Stimulated activated CD8-positive, alpha-beta memory T cell treated with anti-CD3 and anti-CD28 coated beads, Interleukin-15, amount 100 ng/mL, for 24 hours (primary cell): ENCODE measurements at regions not wholly inside any gene's neighbourhood (a gene's known extent, or its start where the extent isn't known, plus 50 kb on each side); places are given as distances from the start of the nearest gene placed in this dataset.
"Not testable (repeated sequence)": the region's sequence is repeated elsewhere in the genome, so short reads cannot be mapped to it uniquely, and the experiment has no call there.

ENCODE experiments used
- DNase-seq: peaks from one replicate; pipeline ENCODE4 v3.0.0-alpha.2; 2020; ENCODE audit warnings: low read depth

DNA sequence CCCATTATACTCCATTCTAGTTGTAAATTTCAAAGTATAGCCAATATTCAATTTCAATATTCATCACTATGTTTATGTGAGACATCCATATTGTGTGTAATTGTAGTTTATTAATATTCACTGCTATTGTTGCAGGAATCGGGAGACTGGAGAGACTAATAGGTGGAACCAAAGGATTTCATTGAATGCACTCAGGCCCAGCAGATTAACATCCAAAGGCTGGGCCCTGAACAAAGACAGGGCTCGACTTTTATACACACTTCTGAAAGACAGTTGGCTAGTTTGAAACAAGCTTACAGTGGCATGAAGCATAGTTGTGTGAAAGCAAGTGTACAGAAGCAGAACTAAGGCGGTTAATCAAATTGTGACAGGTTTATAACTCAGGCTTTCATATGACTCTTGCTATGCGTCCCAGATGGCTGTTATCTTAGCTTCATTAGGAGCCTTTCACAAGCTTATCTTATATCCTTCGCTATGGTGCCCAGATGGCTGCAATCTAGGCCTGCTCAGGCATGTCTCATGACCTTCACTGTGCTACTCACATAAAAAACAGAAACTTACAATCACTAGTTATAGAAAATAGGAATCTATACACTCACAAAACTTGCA, 1038.8 kb upstream of the EPHA6 start:
- no peak for DNase-seq

DNA sequence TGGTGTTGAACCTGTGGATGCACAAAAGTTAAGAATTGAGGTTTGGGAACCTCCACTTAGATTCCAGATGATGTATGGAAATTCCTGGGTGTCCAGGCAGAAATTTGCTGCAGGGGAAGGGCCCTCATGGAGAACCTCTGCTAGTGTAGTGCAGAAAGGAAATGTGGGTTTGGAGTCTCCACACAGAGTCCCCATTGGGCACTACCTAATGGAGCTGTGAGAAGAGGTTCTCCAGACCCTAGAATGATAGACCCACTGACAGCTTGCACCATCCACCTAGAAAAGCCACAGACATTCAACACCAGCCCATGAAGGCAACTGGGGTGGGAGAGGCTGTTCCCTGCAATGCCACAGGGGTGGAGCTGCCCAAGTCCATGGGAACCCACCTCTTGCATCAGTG, 1032.8 kb upstream of the EPHA6 start:
- DNase-seq: no peak

DNA sequence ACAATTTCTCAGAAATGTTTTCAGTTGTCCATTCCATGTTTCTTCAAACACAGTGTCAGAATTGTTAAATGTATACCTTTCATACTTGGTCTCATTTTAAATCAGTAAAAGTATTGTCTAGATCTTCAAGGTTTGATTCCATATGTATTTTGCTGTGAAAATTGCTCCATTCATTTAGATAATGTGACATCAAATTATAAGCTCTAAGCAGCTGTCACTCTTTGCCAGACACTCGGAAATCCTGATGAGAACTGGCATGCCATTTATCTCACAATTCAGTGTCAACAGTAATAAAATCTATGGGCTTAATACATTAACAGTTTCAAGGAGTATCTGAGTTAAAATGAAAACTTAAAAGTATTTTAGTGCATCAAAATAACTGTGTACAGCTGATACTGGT, 1025.3 kb upstream of the EPHA6 start:
- no peak for DNase-seq

DNA sequence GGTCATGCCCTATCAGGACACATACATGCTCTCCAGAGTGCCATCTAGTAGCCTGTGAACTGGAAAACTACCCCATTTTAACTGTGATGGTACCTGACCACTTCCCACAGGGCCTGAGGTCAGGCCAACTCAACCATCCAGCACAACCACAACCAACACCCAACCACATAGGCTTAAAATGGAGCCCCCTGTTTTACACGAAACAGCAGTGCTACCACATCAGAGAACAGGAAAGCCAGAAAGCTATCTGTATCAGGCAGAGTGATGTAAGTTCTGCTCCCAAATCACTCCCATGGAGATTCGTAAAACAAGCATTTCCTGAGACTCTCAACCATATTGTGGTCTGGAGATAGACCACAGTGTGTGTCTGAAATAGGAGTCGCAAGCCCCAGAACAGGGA, 1017.3 kb upstream of the EPHA6 start:
- DNase-seq: no peak

DNA sequence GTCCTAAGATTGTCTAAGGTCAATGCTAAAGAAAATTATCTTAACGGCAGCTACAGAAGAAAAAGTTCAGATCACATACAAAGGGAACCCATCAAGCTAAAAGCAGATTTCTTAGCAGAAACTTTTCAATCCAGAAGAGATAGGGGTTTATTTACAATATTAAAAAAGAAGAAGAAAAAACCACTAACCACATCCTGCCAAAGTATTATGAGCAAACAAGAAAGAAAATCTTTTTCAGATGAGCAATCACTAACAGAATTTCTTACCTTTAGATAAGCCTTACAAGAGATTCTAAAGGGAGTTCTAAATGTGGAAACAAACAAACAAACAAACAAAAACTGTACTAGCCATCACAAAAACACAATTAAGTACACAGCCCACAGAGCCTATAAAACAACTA, 1015.8 kb upstream of the EPHA6 start:
- DNase-seq: no peak

DNA sequence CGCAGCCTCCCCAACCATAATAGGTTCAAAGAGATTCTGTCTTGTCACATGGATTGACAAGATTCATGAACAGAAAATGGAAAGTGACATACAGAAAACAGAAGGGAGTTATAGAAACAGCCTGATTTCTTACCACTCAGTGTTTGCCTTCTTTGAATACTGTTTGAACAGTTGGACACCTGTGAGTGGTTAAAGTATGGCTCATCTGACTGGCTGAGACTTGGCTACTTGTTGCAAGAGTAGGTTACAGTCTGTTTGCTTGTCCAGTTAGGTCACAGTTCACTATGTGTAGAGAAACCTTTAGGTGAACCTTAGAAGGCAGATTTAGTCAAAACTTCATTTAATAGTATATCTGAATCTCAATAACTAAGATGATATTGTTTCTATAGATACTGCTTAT, 1003.9 kb upstream of the EPHA6 start:
- DNase-seq: no peak

DNA sequence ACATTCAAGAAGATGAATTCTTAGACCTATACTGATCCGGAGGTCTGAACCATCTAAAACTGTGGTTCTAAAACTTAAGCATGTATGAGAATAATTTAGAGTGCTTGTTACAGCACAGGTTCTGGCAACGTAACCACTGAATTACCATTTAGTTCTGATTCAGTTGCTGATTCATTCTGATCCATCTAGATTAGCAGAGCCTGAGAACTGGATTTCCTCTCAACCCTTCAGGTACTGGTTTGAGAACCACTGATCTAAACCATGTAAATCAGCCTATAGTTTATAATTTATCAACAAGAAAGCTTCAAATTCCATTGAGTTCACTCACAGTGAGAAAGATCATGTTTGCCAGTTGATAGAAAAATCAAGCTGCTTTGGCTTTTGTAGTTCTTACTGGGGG, 1001.1 kb upstream of the EPHA6 start:
- DNase-seq: no peak

DNA sequence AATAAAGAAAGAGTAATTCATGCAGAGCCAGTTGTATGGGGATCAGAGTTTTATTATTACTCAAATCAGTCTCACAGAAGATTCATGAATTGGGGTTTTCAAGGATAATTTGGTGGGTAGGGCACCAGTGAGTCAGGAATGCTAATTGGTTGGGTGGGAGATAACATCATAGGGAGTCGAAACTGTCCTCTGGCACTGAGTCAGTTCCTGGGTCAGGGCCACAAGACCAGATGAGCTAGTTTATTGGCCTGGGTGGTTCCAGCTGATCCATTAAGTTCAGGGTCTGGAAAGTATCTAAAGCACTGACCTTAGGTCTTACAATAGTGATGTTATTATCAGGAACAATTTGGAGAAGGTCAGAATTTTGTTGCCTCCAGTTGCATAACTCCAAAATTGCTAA, 998.6 kb upstream of the EPHA6 start:
- no peak for DNase-seq

DNA sequence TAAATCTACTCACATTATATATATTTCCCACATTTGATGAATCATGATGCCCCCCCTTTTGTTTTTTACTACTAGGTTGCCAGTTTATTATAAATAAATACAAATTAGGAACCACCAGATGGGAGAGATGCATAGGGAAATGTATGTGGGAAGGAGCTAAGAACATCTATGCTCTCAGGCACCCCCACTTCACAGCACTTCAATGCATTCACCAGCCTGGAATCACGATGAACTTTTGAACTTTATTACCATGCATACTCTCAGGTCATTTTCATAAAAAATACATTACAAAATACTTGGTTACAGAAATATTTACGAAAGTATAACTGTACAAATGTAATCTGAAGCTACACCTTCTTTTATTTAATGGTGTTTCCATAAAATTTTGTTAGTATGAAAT, 988.0 kb upstream of the EPHA6 start:
- DNase-seq: no peak

DNA sequence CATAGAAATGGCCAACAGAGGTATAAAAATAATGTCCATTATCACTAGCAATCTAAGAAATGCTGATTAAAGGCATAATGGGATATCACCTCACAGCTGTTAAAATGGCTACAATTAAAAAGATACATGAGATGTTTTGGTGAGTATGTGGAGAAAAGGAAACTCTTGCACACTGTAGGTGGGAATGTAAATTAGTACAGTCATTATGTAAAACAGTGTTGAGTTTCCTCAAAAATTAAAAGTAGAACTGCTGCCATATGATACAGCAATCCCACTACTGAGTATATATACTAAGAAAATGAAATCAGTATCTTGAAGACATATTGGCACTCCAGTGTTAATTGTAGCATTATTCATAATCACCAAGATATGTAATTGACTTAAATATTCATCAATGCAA, 982.2 kb upstream of the EPHA6 start:
- no peak for DNase-seq

DNA sequence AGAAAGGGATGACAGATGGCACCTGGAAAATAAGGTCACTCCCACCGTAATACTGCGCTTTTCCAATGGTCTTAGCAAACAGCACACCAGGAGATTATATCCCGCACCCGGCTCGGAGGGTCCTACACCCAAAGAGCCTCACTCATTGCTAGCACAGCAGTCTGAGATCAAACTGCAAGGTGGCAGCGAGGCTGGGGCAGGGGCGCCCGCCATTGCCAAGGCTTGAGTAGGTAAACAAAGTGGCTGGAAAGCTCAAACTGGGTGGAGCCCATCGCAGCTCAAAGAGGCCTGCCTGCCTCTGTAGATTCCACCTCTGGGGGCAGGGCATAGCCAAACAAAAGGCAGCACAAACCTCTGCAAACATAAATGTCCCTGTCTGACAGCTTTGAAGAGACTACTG, 953.8 kb upstream of the EPHA6 start:
- not testable (repeated sequence) for DNase-seq

DNA sequence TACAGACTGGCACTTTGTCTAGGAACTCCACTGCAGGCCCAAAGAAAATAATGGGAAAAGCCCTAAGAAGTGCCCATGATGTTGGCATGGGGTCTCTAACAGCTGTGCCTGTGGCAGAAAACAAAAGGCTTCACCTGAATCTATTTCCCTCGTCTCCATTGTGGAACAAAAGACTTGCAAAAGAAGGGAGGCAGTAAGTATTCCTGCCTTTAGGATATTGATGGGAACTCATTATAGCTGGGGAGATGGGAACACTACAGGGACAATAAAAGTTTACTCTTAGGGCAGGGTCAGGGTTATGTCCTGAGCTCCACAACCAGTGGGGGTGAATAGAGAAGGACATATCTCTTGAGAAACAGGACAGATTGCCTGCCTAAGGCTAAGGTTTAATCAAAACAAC, 930.6 kb upstream of the EPHA6 start:
- no peak for DNase-seq

DNA sequence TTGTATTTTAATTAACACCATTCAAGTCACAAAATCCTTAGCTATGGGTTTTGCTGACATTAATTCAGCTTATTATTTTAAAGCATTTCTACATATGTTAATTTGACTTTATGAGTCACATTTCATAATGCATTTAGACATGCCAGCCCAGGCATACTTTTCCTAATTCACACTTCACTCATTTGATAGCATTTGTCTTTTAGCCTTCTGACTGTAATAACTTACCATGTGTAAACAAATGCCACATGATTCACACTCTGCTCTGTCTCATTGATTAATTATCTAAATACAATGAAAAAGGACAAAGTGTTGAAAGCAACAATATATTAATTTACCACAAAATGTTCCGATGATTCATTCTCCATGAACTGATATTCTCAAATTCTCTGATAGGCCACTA, 927.8 kb upstream of the EPHA6 start:
- DNase-seq: no peak

DNA sequence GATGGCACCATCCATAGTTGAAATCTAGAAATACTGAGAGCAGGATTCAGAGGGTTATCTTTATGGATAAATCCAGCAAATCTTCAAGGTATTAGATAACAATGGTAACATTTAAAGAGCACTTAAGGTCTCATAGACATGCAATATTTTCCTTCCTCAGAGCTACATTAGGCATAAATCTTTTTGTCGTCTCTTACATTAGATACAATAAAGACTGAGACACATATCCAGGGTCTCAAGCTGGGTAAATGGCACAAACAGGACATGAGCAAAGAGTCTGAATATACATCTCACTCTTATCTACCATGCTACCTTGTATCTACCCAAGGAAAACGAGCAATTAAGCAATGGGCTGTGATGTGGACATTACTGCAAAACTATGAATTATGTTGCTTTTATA, 927.3 kb upstream of the EPHA6 start:
- DNase-seq: no peak

DNA sequence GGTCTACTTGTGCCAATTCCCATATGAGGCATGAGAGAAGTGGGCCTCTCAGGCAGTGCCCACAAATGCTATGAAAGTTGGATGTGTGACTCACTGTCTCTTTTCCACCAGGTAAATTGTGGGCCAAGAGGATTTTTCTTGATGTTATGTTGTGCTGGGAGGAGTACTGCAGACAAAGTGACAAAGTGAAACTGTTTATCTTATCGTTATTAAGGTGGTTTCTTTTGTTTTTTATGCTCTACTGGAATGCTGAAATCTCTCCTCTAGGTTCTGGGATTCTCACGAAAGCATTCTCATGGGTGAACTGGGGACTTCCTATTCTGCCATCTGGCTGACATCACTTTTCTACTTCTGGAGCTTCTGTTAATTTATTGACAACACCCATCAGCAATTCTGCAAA, 919.6 kb upstream of the EPHA6 start:
- no peak for DNase-seq

DNA sequence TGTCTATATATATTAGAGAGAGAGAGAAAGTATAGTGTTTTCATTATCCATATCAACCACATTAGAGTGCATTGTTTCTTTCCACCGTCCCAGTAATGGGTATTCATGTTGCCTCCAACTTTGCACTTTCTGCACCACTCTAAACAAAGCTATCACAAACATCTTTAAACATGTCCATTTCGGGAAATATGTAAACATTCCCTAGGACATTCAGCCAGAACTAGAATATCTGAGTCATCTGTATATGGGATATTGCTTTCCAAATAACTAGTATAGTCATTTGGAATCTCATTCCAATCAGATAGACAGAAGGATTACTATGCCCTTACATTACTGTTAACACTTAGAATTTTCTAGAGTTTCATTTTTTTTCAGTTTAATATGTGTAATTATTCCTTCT, 914.9 kb upstream of the EPHA6 start:
- no peak for DNase-seq

DNA sequence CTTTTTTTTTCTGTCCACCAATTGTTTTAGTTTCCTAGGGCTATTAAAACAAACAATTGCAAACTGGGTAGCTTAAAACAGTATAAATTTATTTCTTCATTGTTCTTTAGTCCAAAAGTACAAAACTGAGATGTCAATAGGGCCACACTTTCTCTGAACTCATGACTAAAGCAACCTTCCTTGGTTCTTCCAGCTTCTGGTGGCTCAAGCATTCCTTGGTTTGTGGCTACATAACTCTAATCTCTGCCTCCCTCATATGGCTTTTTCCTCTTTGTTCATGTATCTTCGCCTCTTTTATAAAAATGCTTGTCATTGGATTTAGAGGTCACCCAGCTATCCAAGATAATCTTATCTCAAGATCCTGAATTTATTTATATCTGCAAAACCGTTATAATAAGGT, 914.5 kb upstream of the EPHA6 start:
- no peak for DNase-seq

DNA sequence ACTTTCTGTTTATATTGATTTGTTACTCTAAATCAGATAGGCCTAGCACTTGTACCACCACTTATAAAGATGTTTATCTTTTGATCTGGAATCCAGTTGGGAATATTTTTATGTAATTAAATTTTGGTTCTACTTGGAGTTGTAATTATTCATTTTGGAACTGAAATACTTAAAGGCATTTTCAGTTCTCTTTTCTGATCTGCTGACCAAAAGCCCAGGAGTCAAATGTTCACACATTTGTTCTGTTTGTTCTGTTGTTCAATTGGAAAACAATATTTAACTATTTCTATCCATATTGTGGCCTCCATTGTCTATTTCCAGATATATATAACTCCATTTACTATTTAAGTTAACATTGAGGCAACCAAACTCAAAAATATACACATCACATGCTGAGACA, 912.4 kb upstream of the EPHA6 start:
- no peak for DNase-seq

DNA sequence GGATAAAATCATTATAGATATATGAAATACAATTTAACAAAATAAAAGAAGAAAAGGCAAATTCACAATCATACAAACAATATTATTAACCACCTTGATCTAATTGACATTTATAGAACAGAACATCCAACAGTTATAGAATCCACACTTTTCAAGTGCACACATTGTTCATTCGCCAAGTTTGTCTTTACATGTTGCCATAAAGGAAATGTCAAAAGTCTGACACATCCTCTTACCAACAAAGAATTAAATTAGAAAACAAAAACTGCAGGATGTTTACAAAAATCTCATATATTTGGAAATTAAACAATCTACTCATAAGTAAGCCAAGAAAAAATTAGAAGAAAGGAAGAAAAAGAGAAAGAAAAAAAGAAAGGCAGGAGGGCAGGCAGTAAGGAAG, 909.2 kb upstream of the EPHA6 start:
- no peak for DNase-seq

DNA sequence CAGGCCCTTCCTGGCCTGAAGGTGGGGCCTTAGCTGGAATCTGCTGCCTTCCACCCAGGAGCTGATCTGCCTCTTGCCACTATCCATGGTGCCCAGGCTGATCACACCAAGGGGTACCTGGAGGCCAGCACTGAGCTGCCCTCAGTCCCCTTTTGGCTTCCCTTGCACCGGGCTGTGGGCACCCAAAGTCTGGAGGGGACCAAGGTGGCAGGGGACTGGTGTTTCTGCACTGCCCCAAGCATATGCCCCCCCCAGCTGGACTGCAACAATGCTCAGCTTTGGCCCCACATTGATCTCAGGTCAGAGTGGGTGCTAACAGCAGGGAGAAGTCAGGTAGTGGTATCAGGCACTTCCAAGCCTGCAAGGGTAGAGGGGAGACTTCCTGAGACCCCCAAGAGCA, 902.6 kb upstream of the EPHA6 start:
- no peak for DNase-seq

DNA sequence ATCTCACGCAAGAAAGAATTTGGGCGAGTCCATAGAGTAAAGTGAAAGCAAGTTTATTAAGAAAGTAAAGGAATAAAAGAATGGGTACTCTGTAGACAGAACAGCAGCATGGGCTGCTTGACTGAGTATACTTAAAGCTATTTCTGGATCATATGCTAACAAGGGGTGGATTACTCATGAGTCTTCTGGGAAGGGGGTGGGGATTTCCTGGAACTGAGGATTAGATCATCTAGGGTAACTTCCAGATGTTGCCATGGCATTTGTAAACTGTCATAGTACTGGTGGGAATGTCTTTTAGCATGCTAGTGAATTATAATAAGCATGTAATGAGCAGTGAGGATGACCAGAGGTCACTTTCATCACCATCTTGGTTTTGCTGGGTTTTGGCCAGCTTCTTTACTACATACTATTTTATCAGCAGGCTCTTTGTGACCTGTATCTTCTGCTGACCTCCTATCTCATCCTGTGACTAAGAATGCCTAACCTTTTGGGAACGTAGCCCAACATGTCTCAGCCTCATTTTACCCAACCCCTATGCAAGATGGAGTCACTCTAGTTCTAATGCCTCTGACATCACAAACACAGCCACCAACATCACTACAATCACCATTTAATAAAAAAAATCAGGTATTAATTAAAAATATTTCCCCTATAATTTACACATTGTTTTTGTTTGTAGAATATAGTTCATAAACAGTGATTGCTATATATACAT, 890.7 kb upstream of the EPHA6 start:
- DNase-seq: no peak

DNA sequence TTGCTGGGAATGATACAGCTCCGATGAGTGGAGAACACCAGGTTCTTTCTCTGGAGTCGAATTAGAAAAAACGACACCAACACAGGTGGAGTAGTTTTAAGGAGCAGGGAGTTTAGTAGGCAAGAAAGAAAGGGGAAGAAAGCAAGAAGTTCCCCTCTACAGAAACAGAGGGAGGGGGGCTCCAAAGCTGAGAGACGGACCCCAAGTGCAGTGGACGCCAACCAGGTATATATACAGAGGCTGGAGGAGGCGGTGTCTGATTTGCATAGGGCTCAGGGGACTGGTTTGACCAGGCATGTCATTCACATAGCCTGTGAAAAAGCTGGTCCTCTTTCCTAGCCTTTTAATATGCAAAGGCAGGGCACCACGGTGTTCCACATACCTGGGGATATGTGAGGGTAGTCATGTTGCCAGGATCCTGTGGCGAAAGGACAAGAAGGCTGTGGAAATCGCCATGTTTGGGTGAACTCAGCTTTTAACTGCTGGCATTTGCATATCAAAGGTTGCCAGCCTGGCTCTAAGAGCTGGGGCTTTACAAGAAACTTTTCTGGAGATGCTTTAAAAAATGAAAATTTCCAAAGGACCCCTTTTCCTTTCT, 887.4 kb upstream of the EPHA6 start:
- DNase-seq: no peak

DNA sequence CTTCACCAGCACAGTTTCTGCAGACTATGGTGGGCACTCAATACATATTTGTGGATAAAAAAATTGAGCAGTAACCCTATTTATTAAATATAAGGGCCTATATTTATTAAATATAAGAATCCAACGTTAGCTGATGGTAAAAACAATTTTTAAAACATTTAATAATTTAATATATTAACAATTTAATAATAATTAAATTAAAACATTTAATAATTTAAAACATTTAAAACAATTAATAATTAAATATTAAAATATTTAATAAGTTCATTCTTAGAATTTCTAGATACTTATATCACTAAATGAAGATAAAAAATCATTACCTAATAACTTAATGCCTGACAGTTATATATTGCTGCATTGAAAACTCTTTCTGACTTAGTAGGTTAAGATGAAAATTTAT, 880.2 kb upstream of the EPHA6 start:
- DNase-seq: no peak

DNA sequence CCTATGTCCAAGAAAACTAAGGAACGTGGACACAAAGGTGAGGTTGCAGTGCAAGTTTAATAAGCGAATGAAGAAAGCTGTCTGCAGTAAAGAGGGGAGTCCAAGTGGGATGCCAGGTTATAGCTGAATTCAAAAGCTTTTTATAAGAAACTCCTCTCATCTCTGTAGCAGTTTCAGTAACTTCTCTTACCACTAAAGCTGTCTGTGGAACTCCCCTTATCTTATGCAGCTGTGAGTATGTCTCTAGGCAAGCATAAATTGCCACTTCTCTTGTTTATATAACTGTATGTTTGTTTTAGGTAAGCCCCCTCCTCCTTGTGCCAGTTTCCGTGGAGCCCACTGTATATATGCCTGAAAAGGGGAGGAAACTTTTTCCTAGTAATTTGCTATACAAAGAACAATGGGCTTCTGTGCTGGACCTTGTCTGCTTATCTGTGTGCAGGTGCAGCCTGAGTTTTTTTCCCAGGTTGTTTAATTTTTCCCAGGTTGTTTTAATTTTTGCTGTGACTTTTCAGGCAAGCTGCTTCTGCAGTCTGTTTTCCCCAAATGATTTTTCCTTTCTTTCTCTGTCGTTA, 875.1 kb upstream of the EPHA6 start:
- DNase-seq: no peak
